GM21723 (cell line): ENCODE measurements at regions not wholly inside any gene's neighbourhood (a gene's known extent, or its start where the extent isn't known, plus 50 kb on each side); places are given as distances from the start of the nearest gene placed in this dataset.

Source experiments
- ATAC-seq: cut with Tn5 transposase; IDR thresholded peaks from one replicate; pipeline ENCODE4 v1.9.1; 2021; ENCODE audit warnings: mild to moderate bottlenecking, moderate library complexity; ENCODE audit not compliant: unreplicated experiment

- ATAC-seq, result no peak
Measured at GRCh38 chr4:123308667-123309066, 87.9 kb upstream of the SPRY1 start.

GRCh38 chr4:123312116-123312515, 84.5 kb upstream of the SPRY1 start:
- no peak for ATAC-seq

GRCh38 chr4:123312951-123313592, 83.5 kb upstream of the SPRY1 start:
- ATAC-seq, result no peak

- ATAC-seq, result no peak
Measured at GRCh38 chr4:123315617-123316016, 81.0 kb upstream of the SPRY1 start.

- ATAC-seq, result no peak
Measured at GRCh38 chr4:123317211-123317610, 79.4 kb upstream of the SPRY1 start.

GRCh38 chr4:123319639-123320038, 77.0 kb upstream of the SPRY1 start:
- peak; percentile 64 for ATAC-seq

- ATAC-seq, result no peak
Measured at GRCh38 chr4:123323998-123324397, 72.6 kb upstream of the SPRY1 start.

GRCh38 chr4:123325241-123325681, 71.3 kb upstream of the SPRY1 start:
- peak; percentile 97 for ATAC-seq

- no peak for ATAC-seq
Measured at GRCh38 chr4:123327346-123327745, 69.2 kb upstream of the SPRY1 start.

GRCh38 chr4:123327846-123328429, 68.7 kb upstream of the SPRY1 start:
- no peak for ATAC-seq

GRCh38 chr4:123338715-123339114, 57.9 kb upstream of the SPRY1 start:
- no peak for ATAC-seq

GRCh38 chr4:123339507-123340380, 56.9 kb upstream of the SPRY1 start:
- ATAC-seq, result no peak

- ATAC-seq, result no peak
Measured at GRCh38 chr4:123340381-123340701, 56.3 kb upstream of the SPRY1 start.

GRCh38 chr4:123342498-123342897, 54.1 kb upstream of the SPRY1 start:
- no peak for ATAC-seq

- no peak for ATAC-seq
Measured at GRCh38 chr4:123343400-123344041, 53.1 kb upstream of the SPRY1 start.

GRCh38 chr4:123345137-123345934, 51.3 kb upstream of the SPRY1 start:
- no peak for ATAC-seq

- no peak for ATAC-seq
Measured at GRCh38 chr4:123345935-123346300, 50.7 kb upstream of the SPRY1 start.

GRCh38 chr4:123346330-123346940, 50.2 kb upstream of the SPRY1 start:
- ATAC-seq, result no peak
